Eye (tissue), 1 donor: ENCODE measurements at regions not wholly inside any gene's neighbourhood (a gene's known extent, or its start where the extent isn't known, plus 50 kb on each side); places are given as distances from the start of the nearest gene placed in this dataset.
"Not testable (repeated sequence)": the region's sequence is repeated elsewhere in the genome, so short reads cannot be mapped to it uniquely, and the experiment has no call there.

Source experiments
- DNase-seq: peaks from one replicate; pipeline ENCODE4 v3.0.0-alpha.2; 2015

DNA sequence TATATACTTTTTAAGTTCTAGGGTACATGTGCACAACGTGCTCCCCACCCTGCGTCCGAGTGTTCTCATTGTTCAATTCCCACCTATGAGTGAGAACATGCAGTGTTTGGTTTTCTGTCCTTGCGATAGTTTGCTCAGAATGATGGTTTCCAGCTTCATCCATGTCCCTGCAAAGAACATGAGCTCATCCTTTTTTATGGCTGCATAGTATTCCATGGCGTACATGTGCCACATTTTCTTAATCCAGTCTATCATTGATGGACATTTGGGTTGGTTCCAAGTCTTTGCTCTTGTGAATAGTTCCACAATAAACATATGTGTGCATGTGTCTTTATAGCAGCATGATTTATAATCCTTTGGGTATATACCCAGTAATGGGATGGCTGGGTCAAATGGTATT, 148.1 kb upstream of the CHST15 start:
- not testable (repeated sequence) for DNase-seq

DNA sequence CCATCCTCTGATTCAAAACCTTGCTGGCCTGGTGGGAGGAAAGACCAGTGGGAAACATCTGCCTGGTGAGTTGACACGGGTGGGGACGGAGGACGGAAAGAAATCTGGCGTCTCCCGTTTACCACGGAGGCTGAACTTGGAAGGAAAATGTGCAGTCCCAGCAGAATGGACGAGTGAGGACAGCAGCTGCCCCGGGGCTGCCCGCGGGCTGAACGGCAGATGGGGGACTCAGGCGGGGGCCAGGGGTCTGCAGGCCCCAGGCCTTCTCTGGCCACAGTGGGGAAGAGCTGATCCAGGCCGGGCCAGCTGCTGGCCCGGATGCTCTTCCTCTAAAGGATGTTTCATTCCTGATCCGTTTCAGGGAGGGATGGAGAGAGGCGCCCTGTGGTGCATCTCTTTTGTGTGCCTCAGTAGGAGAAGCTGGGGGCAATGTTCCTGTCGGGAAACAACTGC, 147.5 kb upstream of the CHST15 start:
- DNase-seq: no peak

DNA sequence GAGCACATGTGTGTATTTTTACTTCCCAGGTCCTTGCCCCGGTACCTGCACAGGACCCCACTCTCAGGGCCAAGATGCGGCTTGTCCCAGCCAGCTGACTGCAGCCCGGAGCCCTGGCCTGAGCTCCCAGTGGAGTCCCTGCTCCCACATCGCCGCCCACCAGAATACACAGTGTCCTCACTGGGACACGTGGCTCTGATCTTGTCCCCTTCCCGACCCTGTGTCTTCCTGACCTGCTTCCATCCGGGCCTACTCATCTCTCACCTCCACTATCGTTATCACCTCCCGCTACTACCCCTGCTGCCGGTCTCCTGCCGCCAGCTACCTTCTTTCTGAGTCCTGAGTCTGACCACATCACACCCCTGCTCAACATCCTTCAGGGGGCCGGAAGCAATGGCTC, 146.3 kb upstream of the CHST15 start:
- no peak for DNase-seq

DNA sequence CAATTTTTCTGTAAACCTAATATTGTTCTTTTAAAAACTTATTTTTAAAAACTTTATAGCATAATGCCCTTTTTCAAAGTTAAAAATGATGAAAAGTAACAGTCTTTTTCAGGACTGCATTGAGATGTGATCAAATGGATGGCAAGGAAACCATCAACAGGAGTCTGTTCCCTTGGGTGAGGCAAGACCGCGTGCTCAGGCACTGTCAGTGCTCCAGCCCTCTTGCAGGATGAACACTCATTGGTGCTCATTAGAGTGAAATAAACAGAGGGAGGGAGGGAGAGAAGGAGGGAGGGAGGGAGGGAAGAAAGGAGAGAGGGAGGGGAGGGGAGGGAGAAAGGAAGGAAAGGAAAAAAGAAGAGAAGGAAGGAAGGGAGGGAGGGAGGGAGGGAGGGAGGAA, 145.7 kb upstream of the CHST15 start:
- DNase-seq: no peak

DNA sequence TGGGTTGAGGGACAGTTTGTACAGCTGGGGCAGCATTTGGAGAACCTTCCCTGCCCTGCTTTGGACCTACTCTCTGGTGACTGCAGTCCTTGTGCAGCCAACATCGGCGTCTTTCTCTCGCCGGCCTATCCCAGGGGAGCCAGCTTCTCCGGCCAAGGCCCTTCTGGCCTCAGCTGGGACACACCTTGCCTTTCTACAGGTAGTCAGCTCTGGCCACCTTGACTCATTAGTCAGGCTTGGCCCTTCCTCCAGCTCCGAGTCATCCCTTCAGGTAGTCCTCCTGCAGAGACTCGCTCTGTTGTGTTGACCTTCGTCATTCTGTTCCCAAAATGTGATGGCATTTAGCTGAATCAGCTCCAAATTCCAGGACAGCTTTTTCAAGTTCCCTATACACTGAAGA, 145.0 kb upstream of the CHST15 start:
- no peak for DNase-seq

DNA sequence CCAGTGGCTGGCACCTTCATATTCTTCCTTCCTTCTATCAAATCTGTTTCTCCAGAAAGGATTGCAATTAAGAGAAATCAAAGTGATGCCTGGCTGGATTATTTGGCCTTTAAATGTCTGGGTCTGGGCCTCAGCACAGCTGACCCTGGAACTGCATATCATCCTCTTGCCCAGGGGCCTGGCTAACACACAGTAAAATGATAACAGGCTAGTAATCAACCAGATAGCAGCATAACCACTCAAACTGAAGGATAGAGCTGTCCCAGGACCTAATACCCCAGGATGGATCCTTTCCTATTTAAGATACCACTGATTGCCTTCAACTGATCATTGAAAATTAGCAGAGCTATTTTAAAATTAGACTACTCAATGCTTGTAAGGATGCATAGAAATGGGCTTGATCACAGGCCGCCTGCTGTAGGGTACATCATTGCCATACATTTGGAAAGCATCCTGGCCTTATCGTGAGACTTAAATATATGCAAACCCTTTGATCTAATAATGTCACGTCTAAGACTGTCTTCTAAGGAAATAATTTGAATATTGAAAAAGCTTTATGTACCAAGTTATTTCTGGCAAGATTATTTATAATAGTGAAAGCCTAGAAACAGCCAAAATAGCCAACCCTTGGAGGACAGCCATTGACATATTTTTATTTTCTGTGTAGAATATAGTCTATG, 144.0 kb upstream of the CHST15 start:
- no peak for DNase-seq

DNA sequence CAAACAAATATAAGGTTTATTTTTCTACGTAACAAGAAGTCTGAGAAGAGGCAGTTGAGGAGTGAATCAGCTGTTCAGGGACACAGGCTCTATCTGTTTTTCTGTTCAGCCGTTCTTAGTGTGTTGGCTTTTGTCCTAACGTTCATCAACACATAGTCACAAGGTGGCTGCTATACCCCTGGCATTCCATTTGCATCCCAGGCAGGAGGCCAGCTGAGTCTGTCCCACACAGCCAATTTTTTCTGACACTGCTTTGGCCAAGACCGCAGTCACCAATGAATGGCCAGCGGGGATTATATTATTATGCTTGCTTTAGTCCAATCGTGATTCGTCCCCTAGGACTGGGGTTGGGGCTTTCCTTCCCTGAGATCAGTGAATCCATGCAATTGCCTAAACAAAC, 143.4 kb upstream of the CHST15 start:
- DNase-seq: no peak

DNA sequence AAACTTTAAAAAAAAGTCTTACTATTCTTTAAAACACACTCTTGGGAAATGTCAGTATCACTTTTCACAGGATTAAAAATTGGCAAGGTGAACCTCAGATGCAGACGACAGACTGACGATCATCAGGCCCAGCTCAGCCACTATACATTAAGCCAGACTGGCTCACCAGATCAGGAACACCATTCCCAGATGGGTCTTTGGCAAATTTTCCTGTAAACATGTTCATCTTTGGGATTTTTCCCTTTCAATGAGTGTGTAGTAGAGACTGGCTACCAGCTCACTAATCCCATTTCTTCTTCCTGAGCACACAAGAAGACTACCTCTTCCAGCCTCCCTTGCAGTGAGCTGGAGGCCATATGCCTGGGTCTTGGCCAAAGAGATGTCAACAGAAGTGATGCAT, 142.7 kb upstream of the CHST15 start:
- DNase-seq: no peak

DNA sequence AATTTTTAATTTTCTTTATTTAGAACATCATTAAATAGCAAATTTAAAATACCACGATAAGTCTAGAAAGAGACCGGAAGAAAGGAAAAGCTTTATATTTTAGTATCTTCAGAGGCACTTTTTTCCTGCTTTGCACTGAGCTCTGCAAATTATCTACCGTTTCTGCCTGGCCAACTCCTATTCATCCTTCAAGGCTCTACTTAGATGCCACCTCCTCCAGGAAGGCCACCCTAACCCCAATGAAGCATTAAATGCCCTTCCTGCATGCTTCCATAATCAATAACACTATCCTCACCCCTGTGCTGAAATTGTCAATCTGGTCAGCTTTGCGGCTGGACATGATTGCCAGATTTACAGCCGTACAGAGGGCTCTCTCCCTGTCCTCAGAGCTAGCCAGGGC, 141.8 kb upstream of the CHST15 start:
- DNase-seq: no peak

DNA sequence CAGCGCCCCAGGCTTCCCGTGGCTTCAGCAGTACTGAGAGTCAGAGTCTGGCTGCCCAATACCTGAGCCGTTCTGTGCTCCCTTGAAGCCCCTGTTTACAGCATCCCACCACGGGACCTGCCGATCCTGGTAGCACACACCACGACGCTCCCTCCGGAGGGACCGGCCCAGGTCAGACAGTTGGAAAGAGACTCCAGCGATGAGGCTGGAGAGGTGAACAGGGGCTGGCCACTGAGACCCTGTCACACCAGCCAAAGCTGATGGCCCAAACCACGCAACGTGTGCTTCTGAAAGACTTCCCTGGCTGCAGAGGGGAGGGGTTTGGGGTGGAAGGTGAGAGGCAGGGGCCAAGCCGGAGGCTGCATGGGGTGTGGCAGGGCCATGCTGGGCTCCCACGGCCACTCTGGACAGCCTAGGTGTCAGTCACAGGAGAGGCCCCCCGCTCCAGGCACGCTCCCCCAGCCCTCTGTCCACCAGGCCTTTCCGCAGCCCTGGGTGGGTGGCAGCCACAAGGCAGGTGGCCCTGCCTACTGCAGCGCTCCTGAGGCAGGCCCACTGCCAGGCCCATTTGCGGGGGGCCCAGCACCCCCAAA, 140.2 kb upstream of the CHST15 start:
- no peak for DNase-seq

DNA sequence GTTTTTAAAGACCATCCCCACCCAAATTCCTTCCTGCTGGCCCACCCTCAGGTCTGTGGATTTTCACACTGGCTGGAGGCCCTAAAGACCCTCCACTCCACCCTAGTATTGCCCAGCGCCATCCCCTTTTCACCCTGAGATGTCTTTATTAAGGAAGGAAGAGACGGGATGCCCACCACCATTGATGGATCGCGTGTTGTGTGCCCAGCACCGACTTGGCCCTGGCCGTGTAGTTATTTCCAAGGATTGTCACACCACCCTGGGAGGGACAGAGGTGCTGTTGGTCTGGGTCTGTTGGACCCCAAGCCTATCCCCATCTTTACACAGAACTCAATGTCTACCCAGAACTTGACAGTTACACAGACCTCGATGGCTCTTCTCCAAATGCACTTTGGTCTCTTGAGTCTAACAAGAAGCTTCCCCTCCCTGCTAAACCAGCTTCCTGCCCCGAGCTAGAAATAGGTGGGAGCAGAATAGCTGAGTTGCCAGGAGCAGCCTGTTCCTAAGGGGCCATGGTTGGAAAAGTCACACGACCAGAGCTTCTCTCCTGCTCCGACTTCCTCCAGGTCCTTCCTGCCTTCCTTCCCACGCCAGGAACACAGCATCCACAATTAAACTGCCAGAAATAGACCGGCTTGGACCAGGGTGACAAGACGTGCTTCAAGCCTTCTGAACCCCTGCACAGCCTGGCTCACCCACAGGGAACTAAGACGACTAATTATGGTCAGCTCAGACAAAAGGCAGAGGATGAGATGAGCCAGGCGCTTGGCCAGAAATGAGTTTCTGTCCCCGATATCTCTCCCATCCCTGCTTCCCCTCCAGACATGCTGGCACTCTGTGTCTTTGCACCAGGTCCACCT, 139.5 kb upstream of the CHST15 start:
- no peak for DNase-seq

DNA sequence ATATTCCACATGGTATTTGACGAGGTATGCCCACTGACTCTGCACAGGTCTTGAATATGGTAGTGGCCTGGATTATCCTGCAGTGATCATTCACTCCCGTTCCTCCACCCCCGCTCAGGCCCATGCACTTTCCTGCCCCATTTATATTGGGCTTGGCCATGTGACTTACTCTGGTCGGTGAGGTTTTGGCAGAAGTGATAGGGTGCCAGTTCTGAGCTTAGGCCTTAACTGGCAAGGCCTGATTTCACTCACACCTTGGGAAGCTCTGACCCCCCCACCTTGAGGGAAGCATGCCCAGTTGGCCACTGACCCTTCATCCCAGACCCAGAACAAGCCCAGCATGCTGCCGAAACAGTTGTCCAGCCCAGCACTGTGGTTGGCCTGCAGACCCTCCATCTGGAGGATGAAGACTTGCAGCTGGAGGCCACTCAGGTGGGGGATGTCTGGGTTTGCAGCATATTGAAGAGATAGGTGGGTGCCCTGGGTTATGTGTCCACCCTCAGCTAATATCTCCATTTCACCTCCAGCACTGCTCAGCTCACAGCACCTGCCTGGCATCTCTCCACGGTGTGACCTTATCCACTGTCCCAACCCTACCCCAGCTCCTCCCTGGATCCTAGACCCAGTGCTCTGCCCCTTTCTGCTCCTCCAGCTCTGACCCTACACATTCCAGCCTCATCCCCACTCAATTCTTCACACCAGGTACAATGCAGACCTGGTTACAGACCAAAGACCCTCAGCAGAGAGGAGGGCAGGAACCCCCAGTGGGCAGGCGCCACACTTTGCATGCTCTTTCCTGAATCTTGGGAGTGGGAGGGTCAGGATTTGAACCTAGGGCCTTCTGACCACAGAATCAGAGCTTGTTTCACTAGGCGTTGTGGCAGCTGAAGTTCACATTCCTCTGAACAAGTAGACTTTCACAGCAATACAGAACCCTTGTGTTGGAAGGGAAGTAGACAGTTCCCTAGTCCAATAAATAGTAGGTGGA, 138.1 kb upstream of the CHST15 start:
- no peak for DNase-seq

DNA sequence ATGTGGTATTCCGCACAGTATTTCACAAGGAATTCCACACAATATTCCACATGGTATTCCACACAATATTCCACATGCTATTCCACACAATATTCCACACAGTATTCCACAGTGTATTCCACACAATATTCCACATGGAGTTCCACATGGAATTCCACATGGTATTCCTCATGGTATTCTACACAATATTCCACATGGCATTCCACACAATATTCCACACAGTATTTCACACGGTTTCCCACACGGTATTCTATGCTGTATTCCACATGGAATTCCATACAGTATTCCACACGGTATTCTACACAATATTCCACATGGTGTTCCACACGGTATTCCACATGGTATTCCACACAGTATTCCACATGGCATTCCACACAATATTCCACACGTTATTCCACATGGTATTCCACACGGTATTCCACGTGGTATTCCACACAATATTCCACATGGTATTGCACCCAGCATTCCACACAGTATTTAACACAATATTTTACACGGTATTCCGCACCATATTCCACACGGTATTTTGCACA, 137.3 kb upstream of the CHST15 start:
- DNase-seq: peak; percentile 58

DNA sequence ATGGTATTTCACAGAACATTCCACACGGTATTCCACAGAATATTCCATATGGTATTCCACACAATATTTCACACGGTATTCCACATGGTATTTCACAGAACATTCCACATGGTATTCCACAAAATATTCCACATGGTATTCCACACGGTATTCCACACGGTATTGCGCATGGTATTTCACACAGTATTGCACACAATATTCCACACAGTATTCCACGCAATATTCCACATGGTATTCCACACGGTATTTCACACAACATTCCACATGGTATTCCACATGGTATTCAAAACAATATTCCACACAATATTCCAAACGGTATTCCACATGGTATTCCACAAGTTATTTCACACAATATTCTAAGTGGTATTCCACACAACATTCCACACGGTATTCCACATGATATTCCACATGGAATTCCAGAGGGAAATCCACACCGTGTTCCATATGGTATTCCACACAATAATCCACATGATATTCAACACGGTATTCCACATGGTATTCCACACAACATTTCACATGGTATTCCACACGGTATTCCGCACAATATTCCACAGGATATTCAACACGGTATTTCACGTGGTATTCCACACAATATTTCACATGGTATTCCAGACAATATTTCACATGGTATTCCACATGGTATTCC, 136.7 kb upstream of the CHST15 start:
- DNase-seq: peak; percentile 63

DNA sequence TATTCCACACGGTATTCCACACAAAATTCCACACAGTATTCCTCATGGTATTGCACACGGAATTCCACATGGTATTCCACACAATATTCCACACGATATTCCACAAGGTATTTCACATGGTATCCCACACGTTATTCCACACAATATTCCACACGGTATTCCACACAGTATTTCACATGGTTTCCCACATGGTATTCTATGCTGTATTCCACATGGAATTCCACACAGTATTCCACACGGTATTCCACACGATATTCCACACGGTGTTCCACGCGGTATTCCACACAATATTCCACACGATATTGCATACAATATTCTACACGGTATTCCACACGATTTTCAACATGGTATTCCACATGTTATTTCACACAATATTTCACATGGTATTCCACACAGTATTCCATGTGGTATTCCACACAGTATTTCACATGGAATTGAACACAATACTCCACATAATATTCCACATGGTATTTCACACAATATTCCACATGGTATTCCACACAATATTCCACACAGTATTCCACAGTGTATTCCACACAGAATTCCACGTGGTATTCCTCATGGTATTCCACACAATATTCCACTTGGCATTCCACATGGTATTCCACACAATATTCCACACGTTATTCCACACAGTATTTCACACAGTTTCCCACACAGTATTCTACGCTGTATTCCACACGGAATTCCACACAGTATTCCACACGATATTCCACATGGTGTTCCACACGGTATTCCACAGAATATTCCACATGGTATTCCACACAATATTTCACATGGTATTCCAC, 136.0 kb upstream of the CHST15 start:
- DNase-seq: peak; percentile 54

DNA sequence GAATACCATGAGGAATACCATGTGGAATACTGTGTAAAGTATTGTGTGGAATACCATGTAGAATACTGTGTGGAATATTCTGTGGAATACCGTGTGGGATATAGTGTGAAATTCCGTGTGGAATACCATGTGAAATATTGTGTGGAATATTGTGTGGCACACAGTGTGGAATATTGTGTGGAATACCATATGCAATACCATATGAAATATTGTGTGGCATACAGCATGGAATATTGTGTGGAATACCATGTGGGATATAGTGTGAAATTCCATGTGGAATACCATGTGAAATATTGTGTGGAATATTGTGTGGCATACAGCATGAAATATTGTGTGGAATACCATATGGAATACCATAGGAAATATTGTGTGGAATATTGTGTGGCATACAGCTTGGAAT, 135.1 kb upstream of the CHST15 start:
- DNase-seq: no peak

DNA sequence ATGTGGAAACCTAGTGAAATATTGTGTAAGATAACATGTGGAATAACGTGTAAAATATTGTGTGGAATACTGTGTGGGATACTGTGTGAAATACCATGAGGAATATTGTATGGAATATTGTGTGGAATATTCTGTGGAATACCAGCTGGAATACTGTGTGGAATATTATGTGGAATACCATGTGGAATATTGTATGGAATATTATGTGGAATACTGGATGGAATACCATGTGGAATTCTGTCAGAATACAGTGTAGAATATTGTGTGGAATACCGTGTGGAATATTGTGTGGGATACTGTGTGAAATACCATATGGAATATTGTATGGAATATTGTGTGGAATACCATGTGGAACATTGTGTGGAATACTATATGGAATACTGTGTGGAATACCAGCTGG, 134.6 kb upstream of the CHST15 start:
- DNase-seq: no peak

DNA sequence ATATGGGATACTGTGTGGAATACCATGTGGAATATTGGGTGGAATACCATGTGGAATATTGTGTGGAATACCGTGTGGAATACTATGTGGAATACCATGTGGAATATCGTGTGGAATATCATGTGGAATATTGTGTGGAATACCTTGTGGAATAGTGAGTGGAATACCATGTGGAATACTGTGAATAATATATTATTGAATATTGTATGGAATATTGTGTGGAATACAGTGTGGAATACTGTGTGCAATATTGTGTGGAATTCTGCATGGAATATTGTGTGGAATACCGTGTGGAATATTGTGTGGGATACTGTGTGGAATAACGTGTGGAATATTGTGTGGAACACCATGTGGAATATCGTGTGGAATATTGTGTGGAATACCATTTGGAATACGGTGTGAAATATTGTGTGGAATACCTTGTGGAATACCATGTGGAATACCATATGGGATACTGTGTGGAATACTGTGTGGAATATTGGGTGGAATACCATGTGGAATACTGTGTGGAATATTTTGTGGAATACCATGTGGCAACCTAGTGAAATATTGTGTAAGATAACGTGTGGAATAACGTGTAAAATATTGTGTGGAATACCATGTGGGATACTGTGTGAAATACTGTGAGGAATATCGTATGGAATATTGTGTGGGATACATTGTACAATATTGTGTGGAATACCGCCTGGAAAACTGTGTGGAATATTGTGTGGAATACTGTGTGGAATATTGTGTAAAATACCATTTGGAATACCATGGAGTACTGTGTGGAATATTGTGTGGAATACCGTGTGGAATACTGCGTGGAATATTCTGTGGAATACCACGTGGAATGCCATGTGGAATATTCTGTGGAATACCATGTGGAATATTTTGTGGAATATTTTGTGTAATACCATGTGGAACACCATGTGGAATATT, 133.9 kb upstream of the CHST15 start:
- peak; percentile 77 for DNase-seq

DNA sequence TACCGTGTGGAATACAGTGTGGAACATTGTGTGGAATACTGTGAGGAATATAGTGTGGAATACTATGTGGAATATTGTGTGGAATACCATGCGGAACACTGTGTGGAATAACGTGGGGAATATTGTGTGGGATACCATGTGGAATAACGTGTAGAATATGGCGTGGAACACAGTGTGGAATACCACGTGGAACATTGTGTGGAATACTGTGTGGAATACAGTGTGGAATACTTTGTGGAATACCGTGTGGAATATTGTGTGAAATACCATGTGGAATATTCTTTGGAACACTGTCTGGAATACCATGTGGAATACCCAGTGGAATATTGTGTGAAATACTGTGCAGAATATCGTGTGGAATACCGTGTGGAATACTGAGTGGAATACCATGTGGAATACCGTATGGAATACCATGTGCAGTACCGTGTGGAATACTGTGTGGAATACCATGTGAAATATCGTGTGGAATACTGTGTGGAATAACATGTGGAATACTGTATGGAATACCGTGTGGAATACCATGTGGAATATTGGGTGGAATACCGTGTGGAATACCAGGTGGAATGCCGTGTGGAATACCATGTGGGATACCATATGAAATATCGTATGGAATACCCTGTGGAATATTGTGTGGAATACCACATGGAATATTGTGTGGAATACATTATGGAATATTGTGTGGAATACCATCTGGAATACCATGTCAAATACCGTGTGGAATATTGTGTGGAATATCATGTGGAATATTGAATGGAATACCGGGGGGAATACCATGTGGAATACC, 133.1 kb upstream of the CHST15 start:
- peak; percentile 62 for DNase-seq
